OCI-LY7 (cell line): ENCODE measurements at regions not wholly inside any gene's neighbourhood (a gene's known extent, or its start where the extent isn't known, plus 50 kb on each side); places are given as distances from the start of the nearest gene placed in this dataset.

Experiments
- BruUV-seq: library from RNA; stranded (reverse); fragments of 400-500 nt; replicated peaks from 2 replicates; lab custom pipeline; 2021; lab: Mats Ljungman, UMichigan
- CTCF ChIA-PET: fragments of 300-600 bp; sonication (Branson Sonifier 250); formaldehyde crosslinking; loops from one replicate; lab custom pipeline; 2022; ENCODE audit warnings: antibody characterized with exemption; ENCODE audit not compliant: unreplicated experiment; lab: Charles Lee
- POLR2A ChIA-PET: fragments of 300-600 bp; sonication (Branson Sonifier 250); formaldehyde crosslinking; loops from one replicate; lab custom pipeline; 2022; ENCODE audit warnings: antibody characterized with exemption; lab: Charles Lee
- DNase-seq: peaks from one replicate; pipeline ENCODE4 v3.0.0-alpha.2; 2015; ENCODE audit warnings: low spot score
- H2AFZ ChIP-seq: fragments of 200-600 bp; sonication (generic), shearing (Covaris generic); 2 replicates; pipeline ENCODE4 v1.6.1; 2014; ENCODE audit warnings: mild to moderate bottlenecking, antibody characterized with exemption, low read length, moderate library complexity
- H3K27ac ChIP-seq: fragments of 200-600 bp; sonication (generic); 2 replicates; pipeline ENCODE4 v1.5.1; 2014; ENCODE audit warnings: mixed run types, low read depth, mild to moderate bottlenecking, moderate library complexity, low read length, inconsistent platforms; ENCODE audit not compliant: poor library complexity, severe bottlenecking
- H3K36me3 ChIP-seq: fragments of 200-600 bp; sonication (generic); 2 replicates; pipeline ENCODE4 v1.6.1; 2014; ENCODE audit warnings: mild to moderate bottlenecking, antibody characterized with exemption, low read length, moderate library complexity, mixed read lengths; ENCODE audit not compliant: insufficient read depth
- H3K4me1 ChIP-seq: fragments of 200-600 bp; sonication (generic); 2 replicates; pipeline ENCODE4 v1.5.1; 2014; ENCODE audit warnings: mild to moderate bottlenecking, low read length; ENCODE audit not compliant: insufficient read depth, poor library complexity, severe bottlenecking
- H3K4me2 ChIP-seq: fragments of 200-600 bp; sonication (generic); 2 replicates; pipeline ENCODE4 v1.6.1; 2014; ENCODE audit warnings: mild to moderate bottlenecking, low read length
- H3K4me3 ChIP-seq: fragments of 200-600 bp; sonication (generic); 2 replicates; pipeline ENCODE4 v1.5.1; 2014; ENCODE audit warnings: mild to moderate bottlenecking, low read depth, low read length; ENCODE audit not compliant: poor library complexity, severe bottlenecking
- H3K79me2 ChIP-seq: fragments of 200-600 bp; sonication (generic); 2 replicates; pipeline ENCODE4 v1.6.1; 2016; ENCODE audit warnings: low read depth, mild to moderate bottlenecking, low read length, moderate library complexity, mixed read lengths; ENCODE audit not compliant: insufficient read depth
- H3K9me2 ChIP-seq: fragments of 200-600 bp; sonication (generic); 2 replicates; pipeline ENCODE4 v1.6.1; 2016; ENCODE audit warnings: mild to moderate bottlenecking, low read length, mixed read lengths; ENCODE audit not compliant: insufficient read depth
- H3K9me3 ChIP-seq: fragments of 200-600 bp; sonication (generic); 2 replicates; pipeline ENCODE4 v1.6.1; 2014; ENCODE audit warnings: mild to moderate bottlenecking, mixed run types, low read length, mixed read lengths
- H4K20me1 ChIP-seq: fragments of 200-600 bp; sonication (generic); 2 replicates; pipeline ENCODE4 v1.6.1; 2014; ENCODE audit warnings: mild to moderate bottlenecking, antibody characterized with exemption, low read length, moderate library complexity, mixed read lengths; ENCODE audit not compliant: insufficient read depth
- CTCF ChIP-seq: fragments of 200-600 bp; sonication (generic); conservative IDR thresholded peaks from 2 replicates; pipeline ENCODE4 v1.5.1; 2014; ENCODE audit warnings: mild to moderate bottlenecking, antibody characterized with exemption, low read length, moderate library complexity, mixed read lengths
- EZH2phosphoT487 ChIP-seq: fragments of 200-600 bp; sonication (generic); IDR thresholded peaks from 2 replicates; pipeline ENCODE4 v1.6.1; 2018; ENCODE audit warnings: low read depth, borderline replicate concordance, mild to moderate bottlenecking, mixed run types, antibody characterized with exemption, low read length, moderate library complexity, mixed read lengths
- intact Hi-C: fragments of 100-400 bp; cut with micrococcal nuclease; formaldehyde crosslinking; loops from one replicate; pipeline ENCODE4 v1.10.0; 2022; ENCODE audit not compliant: unreplicated experiment

DNA sequence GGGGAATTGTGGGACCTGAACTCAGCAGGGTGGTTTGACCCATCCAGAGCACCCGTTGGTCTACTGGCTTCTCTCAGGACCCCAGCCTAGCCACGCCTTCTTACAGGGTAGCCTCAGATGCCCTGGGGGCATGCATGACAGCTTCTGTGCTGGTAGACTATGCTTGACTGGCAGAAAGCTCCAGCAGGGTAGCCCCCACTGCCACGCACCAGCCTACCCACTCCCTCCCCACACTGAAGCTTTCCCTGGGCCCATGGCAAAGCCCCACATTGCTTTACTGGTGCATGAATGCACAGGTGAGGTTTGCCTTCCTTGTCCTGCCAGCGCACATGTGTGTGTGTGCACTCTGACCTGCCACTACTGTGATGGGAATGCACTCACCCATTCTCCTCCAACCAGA lies 772.2 kb downstream of the LRFN5 start:
- CTCF ChIA-PET, result no interaction called here
- intact Hi-C loops, result no loop called here
- Histone ChIP-seq H3K79me2 (no peaks in the 10 kb centered on the region), H3K4me3 (no peak overlapping the region), H3K27ac (no peak overlapping the region), H3K9me3 (no peaks in the 10 kb centered on the region), H3K36me3 (no peaks in the 10 kb centered on the region), H4K20me1 (no peaks in the 10 kb centered on the region), H3K4me2 (no peak overlapping the region), H2AFZ (0 out of 2 replicates have a peak overlapping the region, but pooled peaks have one; percentile 4), H3K9me2 (no peaks in the 10 kb centered on the region), H3K4me1 (no peaks in the 10 kb centered on the region)
- BruUV-seq, result no TSS peak
- POLR2A ChIA-PET, result no interaction called here
- no peak for DNase-seq
- TF ChIP-seq CTCF (no peak), EZH2phosphoT487 (no peak)

DNA sequence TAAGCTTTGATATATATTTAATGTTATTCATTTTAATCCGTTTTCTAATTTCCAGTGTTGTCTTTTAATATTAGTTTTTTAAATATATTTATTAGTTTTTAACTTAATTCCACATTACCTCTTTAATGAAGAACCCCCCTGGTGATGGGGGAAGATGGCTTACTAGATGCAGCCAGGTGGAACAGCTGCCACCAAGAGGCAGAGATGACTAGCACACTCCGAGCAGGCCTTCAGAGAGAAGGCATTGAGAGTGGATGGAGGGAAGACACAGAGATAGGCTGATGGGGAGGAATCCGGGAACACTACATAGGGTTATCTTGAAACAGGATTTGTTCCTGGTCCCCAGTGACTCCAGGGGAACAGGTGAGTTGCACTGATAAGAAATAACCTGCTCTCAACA lies 771.6 kb downstream of the LRFN5 start:
- H3K9me3 ChIP-seq, result no peaks in the 10 kb centered on the region
- no peaks in the 10 kb centered on the region for H4K20me1 ChIP-seq
- POLR2A ChIA-PET, result interaction anchor here (0.7 to 0.8 kb wide), 2 partner anchors 19 to 25 kb away, joined by 3 read pairs; no protein-coding TSS in a partner anchor
- no TSS peak for BruUV-seq
- peak; percentile 30; the same call in 1 of the 2 replicates for TF ChIP-seq CTCF
- no peak for TF ChIP-seq EZH2phosphoT487
- H2AFZ ChIP-seq, result 0 out of 2 replicates have a peak overlapping the region, but pooled peaks have one; percentile 4
- H3K36me3 ChIP-seq, result no peaks in the 10 kb centered on the region
- H3K27ac ChIP-seq, result no peak overlapping the region
- H3K4me2 ChIP-seq, result no peak overlapping the region
- H3K9me2 ChIP-seq, result no peaks in the 10 kb centered on the region
- no peaks in the 10 kb centered on the region for H3K79me2 ChIP-seq
- H3K4me1 ChIP-seq, result no peaks in the 10 kb centered on the region
- no peak overlapping the region for H3K4me3 ChIP-seq
- DNase-seq, result peak; percentile 11
- CTCF ChIA-PET, result no interaction called here
- intact Hi-C loops, result no loop called here

GRCh38 chr14:42374332-42374731 lies 767.7 kb downstream of the LRFN5 start:
- ChIA-PET CTCF (no interaction called here), POLR2A (interaction anchor here (1.0 kb wide), 1 partner anchor 17 kb away, joined by 3 read pairs; no protein-coding TSS in a partner anchor)
- DNase-seq, result no peak
- Histone ChIP-seq H3K79me2 (no peaks in the 10 kb centered on the region), H4K20me1 (no peaks in the 10 kb centered on the region), H3K27ac (no peak overlapping the region), H3K4me2 (no peak overlapping the region), H3K36me3 (no peaks in the 10 kb centered on the region), H3K4me1 (no peaks in the 10 kb centered on the region), H3K9me2 (no peaks in the 10 kb centered on the region), H3K4me3 (no peak overlapping the region), H2AFZ (no peak overlapping the region), H3K9me3 (no peaks in the 10 kb centered on the region)
- TF ChIP-seq EZH2phosphoT487 (no peak), CTCF (no peak)
- no TSS peak for BruUV-seq
- intact Hi-C loops, result loop anchor here (1.0 kb wide), 1 partner anchor 21 kb away; no protein-coding TSS in a partner anchor
